Upper lobe of left lung (tissue), 6 donors: ENCODE measurements at regions not wholly inside any gene's neighbourhood (a gene's known extent, or its start where the extent isn't known, plus 50 kb on each side); places are given as distances from the start of the nearest gene placed in this dataset.

Experiments used
- ATAC-seq, 2 donors: fragments of 200-7000 bp; cut with Tn5 transposase; one replicate each; pipeline ENCODE4 v1.9.1; 2022; ENCODE audit warnings: mild to moderate bottlenecking in 2 of 2, moderate library complexity in 2 of 2; ENCODE audit not compliant: low FRiP score in 2 of 2
- DNase-seq, 2 donors: peaks; one replicate each; pipeline ENCODE4 v3.0.0-alpha.2; 2019 to 2020
- H3K27ac ChIP-seq, 4 donors: fragments of 200-600 bp; sonication (generic); one replicate each; pipeline ENCODE4 v1.5.1; 2016 to 2019
- H3K27me3 ChIP-seq, 4 donors: fragments of 200-600 bp; sonication (generic); one replicate each; pipeline ENCODE4 v1.5.1; 2017 to 2019
- H3K36me3 ChIP-seq, 4 donors: fragments of 200-600 bp; sonication (generic); one replicate each; pipeline ENCODE4 v1.5.1; 2016 to 2019
- H3K4me1 ChIP-seq, 4 donors: fragments of 200-600 bp; sonication (generic); one replicate each; pipeline ENCODE4 v1.5.1; 2018 to 2019
- H3K4me3 ChIP-seq, 4 donors: fragments of 200-600 bp; sonication (generic); one replicate each; pipeline ENCODE4 v1.5.1; 2017 to 2019; ENCODE audit warnings: mild to moderate bottlenecking in 2 of 4, moderate library complexity in 1 of 4
- H3K9me3 ChIP-seq, 4 donors: fragments of 200-600 bp; sonication (generic); one replicate each; pipeline ENCODE4 v1.5.1; 2018 to 2019
- EP300 ChIP-seq, 4 donors: sonication (generic); formaldehyde crosslinking; IDR thresholded peaks; one replicate each; pipeline ENCODE4 v1.5.1; 2017; ENCODE audit warnings: antibody characterized with exemption in 4 of 4, control low read depth in 2 of 4
- POLR2A ChIP-seq, 4 donors: fragments of 450-650 bp; IDR thresholded peaks; one replicate each; pipeline ENCODE4 v1.5.1; 2016 to 2017; ENCODE audit warnings: antibody characterized with exemption in 4 of 4, mild to moderate bottlenecking in 2 of 4
- POLR2AphosphoS5 ChIP-seq, 2 donors: sonication (generic); formaldehyde crosslinking; IDR thresholded peaks; one replicate each; pipeline ENCODE4 v1.5.1; 2017; ENCODE audit warnings: antibody characterized with exemption in 2 of 2
- WGBS, 2 donors: methylation state at CpG; one replicate each; pipeline ENCODE4 v1.1.5; 2017 to 2018; 5-methylcytosine and 5-hydroxymethylcytosine counted together
- TF ChIP-seq, protein P1 (sequence below), 6 experiments: fragments of 450-650 bp in 4 of 6; fragments of 200-600 bp in 2 of 6; sonication (generic) in 2 of 6; IDR thresholded peaks; one replicate each; pipeline ENCODE4 v1.5.1; 2016 to 2019; ENCODE audit warnings: antibody characterized with exemption in 6 of 6
- donor health status: DM: no; HTN: no; CAD: no; lungs with moderate emphysema.
- donor health status: DM: no; HTN: yes; CAD: no; lungs with severe emphysema.

DNA sequence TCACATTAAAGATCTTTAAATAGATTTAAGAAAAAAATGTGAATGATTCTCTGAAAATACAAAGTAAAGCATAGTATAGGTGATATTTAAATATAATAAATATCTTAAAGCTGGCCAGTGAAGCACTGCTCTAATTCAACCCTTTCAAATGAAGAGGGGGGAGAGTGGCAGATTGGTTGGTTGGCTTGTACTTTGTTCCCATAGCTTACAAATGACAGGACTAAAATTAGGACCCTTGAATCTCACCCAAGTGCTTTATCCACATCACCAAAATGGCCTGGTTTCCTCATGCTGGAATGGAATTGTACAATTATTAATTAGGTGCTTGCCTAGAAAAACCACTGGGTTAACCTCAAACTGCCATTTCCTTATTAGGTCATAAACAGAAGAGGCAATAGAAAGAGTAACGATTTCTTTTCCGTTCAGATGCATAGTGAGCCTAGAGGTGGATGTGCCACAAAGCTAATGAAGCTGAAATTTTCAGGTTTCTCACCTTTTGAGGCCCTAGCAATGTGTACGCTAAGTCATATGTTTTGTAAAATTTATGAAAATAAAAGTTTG, 354.5 kb upstream of the CDH6 start:
- no peak for ATAC-seq
- TF ChIP-seq, protein P1, sequence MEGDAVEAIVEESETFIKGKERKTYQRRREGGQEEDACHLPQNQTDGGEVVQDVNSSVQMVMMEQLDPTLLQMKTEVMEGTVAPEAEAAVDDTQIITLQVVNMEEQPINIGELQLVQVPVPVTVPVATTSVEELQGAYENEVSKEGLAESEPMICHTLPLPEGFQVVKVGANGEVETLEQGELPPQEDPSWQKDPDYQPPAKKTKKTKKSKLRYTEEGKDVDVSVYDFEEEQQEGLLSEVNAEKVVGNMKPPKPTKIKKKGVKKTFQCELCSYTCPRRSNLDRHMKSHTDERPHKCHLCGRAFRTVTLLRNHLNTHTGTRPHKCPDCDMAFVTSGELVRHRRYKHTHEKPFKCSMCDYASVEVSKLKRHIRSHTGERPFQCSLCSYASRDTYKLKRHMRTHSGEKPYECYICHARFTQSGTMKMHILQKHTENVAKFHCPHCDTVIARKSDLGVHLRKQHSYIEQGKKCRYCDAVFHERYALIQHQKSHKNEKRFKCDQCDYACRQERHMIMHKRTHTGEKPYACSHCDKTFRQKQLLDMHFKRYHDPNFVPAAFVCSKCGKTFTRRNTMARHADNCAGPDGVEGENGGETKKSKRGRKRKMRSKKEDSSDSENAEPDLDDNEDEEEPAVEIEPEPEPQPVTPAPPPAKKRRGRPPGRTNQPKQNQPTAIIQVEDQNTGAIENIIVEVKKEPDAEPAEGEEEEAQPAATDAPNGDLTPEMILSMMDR (IDR thresholded peaks at IDR 0.05): no peak
- TF ChIP-seq POLR2AphosphoS5 (IDR thresholded peaks at IDR 0.05): no peak
- TF ChIP-seq POLR2A (IDR thresholded peaks at IDR 0.05): no peak
- no peak for TF ChIP-seq EP300 (IDR thresholded peaks at IDR 0.05)
- no peaks in the 10 kb centered on the region for H3K9me3 ChIP-seq
- H3K27me3 ChIP-seq: no peaks in the 10 kb centered on the region
- no peak overlapping the region for H3K27ac ChIP-seq
- no peaks in the 10 kb centered on the region for H3K36me3 ChIP-seq
- H3K4me3 ChIP-seq: no peak overlapping the region
- 58 to 79% methylated on average over 3 of the region's 3 CpGs for WGBS, 2 donors
- no peaks in the 10 kb centered on the region for H3K4me1 ChIP-seq
- DNase-seq: no peak

DNA sequence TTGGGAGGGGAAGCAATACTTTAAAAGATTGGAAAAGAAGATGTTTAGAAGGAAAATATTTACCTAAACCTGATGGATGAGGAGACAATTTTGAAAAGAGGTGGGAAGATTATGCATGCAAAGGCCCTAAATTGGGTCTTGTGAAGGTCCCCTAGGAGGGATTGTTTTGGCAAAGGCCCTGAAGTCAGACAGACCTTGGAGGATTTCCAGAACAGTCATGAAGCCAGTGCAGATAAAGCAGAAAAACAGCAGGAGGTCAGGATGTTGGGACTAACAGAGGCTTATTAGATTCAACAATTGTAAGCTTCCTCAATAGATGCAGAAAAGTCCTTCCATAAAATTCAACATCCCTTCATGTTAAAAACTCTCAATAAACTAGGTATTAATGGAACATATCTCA, 361.0 kb upstream of the CDH6 start:
- TF ChIP-seq POLR2A (IDR thresholded peaks at IDR 0.05): no peak
- TF ChIP-seq EP300 (IDR thresholded peaks at IDR 0.05): no peak
- TF ChIP-seq, protein P1 (IDR thresholded peaks at IDR 0.05): no peak
- no peak for TF ChIP-seq POLR2AphosphoS5 (IDR thresholded peaks at IDR 0.05)
- no peak for DNase-seq
- ATAC-seq: no peak
- H3K9me3 ChIP-seq: no peaks in the 10 kb centered on the region
- no peaks in the 10 kb centered on the region for H3K36me3 ChIP-seq
- H3K4me1 ChIP-seq: no peaks in the 10 kb centered on the region
- H3K4me3 ChIP-seq: no peak overlapping the region
- no peak overlapping the region for H3K27ac ChIP-seq
- H3K27me3 ChIP-seq: no peaks in the 10 kb centered on the region

DNA sequence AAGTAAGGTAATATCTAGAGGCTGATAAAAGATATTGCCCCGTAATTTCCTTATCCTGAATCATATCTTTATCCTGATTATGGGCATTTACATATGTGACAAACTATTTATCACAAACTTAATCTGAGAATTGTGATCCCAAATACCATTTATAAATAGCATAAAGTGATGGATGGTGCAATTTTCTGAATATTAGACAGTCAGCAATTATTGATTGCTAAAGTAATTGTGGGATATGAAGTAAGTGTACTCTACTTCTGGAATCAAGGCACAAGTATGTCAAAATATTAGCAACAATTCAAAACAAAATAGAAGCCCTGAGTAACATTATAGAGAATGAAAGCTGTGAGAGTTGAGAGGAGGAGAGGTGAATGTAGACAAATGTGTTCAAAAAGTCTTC, 361.9 kb upstream of the CDH6 start:
- H3K27ac ChIP-seq: no peak overlapping the region
- H3K36me3 ChIP-seq: no peaks in the 10 kb centered on the region
- no peak for ATAC-seq
- H3K9me3 ChIP-seq: no peaks in the 10 kb centered on the region
- no peaks in the 10 kb centered on the region for H3K27me3 ChIP-seq
- DNase-seq: no peak
- H3K4me1 ChIP-seq: no peaks in the 10 kb centered on the region
- no peak overlapping the region for H3K4me3 ChIP-seq
- 60 to 61% methylated on average over 1 of the region's 1 CpG for WGBS, 2 donors
- TF ChIP-seq EP300 (IDR thresholded peaks at IDR 0.05) (no peak), POLR2A (IDR thresholded peaks at IDR 0.05) (no peak), POLR2AphosphoS5 (IDR thresholded peaks at IDR 0.05) (no peak)

DNA sequence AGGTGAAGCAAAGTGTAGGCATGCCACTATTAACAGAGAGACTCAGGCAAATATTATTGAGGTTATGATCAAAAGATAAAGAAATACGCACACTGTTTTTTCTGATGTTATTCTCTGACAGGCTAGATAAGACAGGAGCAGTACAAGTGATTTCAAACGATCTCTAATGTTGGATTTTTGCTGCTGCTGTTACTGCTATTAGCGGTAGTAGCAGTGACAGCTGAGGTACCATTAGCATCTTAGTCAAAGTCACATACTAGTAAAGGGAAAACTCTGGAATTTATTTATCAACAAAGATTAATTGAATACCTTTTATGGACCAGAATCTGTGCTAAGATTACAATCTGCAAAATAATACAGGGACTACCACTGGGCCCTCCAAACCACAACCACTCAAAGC, 362.4 kb upstream of the CDH6 start:
- ATAC-seq (no peak), DNase-seq (no peak)
- Histone ChIP-seq H3K27me3 (no peaks in the 10 kb centered on the region), H3K4me1 (no peaks in the 10 kb centered on the region), H3K27ac (no peak overlapping the region), H3K9me3 (no peaks in the 10 kb centered on the region), H3K36me3 (no peaks in the 10 kb centered on the region), H3K4me3 (no peak overlapping the region)
- WGBS, 2 donors: 59 to 62% methylated on average over 3 of the region's 3 CpGs
- TF ChIP-seq EP300 (IDR thresholded peaks at IDR 0.05): no peak

DNA sequence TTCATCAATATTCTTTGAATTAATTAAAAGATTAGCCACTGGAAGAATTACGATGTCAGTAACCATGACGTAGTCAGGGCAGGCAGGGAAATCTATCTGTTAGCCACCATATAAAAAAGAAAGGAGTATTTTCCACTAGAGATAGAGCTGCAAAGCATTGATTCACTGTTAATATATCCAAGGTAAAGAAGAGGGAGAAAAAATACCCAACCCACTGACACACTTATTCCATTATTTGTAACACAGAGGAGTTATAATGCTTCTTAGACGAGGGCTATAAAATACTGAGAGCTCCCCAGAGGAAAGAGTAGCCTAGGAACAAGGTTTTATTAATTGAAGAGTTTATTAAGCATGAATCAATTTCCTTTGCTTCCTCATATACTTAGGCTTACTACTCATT, 382.2 kb upstream of the CDH6 start:
- Histone ChIP-seq H3K4me1 (no peaks in the 10 kb centered on the region), H3K36me3 (no peaks in the 10 kb centered on the region), H3K4me3 (no peak overlapping the region), H3K27me3 (no peaks in the 10 kb centered on the region), H3K27ac (no peak overlapping the region), H3K9me3 (no peaks in the 10 kb centered on the region)
- TF ChIP-seq EP300 (IDR thresholded peaks at IDR 0.05): no peak
- no peak for TF ChIP-seq POLR2A (IDR thresholded peaks at IDR 0.05)
- TF ChIP-seq, protein P1 (IDR thresholded peaks at IDR 0.05): no peak
- no peak for TF ChIP-seq POLR2AphosphoS5 (IDR thresholded peaks at IDR 0.05)
- 86 to 87% methylated on average over 3 of the region's 3 CpGs for whole genome bisulfite sequencing, 2 donors
- DNase-seq (no peak), ATAC-seq (no peak)

DNA sequence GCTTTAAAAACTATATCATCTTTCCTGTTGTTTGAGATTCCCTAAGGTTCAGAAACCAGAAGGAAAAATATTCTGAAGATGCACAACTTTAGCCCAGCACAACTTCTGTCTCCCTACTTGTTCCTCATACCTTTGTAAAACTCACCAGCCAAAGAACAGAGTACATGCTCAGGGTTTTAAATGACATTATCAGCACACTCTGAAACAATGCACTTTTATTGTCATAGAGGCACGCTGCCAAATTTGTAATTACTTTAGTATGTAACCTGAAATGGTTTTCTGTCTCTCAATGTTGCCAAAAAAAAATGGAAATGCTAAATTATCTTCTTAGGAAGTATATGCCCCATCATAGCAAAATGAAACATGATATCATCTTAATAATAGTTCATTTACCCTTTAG, 383.6 kb upstream of the CDH6 start:
- no peak for DNase-seq
- H3K4me1 ChIP-seq: no peaks in the 10 kb centered on the region
- H3K27me3 ChIP-seq: no peaks in the 10 kb centered on the region
- no peak for ATAC-seq
- TF ChIP-seq, protein P1 (IDR thresholded peaks at IDR 0.05): no peak
- TF ChIP-seq EP300 (IDR thresholded peaks at IDR 0.05): no peak
- no peak for TF ChIP-seq POLR2AphosphoS5 (IDR thresholded peaks at IDR 0.05)
- no peak for TF ChIP-seq POLR2A (IDR thresholded peaks at IDR 0.05)
- H3K4me3 ChIP-seq: no peak overlapping the region
- 70 to 79% methylated on average over 1 of the region's 1 CpG for WGBS, 2 donors
- H3K36me3 ChIP-seq: no peaks in the 10 kb centered on the region
- no peaks in the 10 kb centered on the region for H3K9me3 ChIP-seq
- no peak overlapping the region for H3K27ac ChIP-seq
